Neural cell (in vitro differentiated cells): ENCODE measurements at regions not wholly inside any gene's neighbourhood (a gene's known extent, or its start where the extent isn't known, plus 50 kb on each side); places are given as distances from the start of the nearest gene placed in this dataset.

Experiments used
- H2AFZ ChIP-seq: fragments of 200-600, 300-800 bp; sonication (generic), shearing (Covaris generic); 2 replicates; pipeline ENCODE4 v1.6.0; 2014; ENCODE audit warnings: low read depth, mild to moderate bottlenecking, antibody characterized with exemption, low read length, moderate library complexity
- H3F3A ChIP-seq: fragments of 200-600 bp; shearing (Covaris generic); 2 replicates; pipeline ENCODE4 v1.6.1; 2016; ENCODE audit warnings: mild to moderate bottlenecking, moderate library complexity, mixed read lengths, antibody characterized with exemption, low read length; ENCODE audit not compliant: insufficient read depth, poor library complexity, severe bottlenecking
- H3K27ac ChIP-seq: fragments of 200-600, 300-800 bp; sonication (generic), shearing (Covaris generic); 2 replicates; pipeline ENCODE4 v1.5.1; 2014; ENCODE audit warnings: mild to moderate bottlenecking, low read length, moderate library complexity
- H3K27me3 ChIP-seq: fragments of 300-800, 200-600 bp; sonication (generic), shearing (Covaris generic); 2 replicates; pipeline ENCODE4 v1.6.0; 2014; ENCODE audit warnings: mild to moderate bottlenecking, low read depth, low read length, moderate library complexity; ENCODE audit not compliant: insufficient read depth
- H3K36me3 ChIP-seq: fragments of 300-800, 200-600 bp; sonication (generic), shearing (Covaris generic); 2 replicates; pipeline ENCODE4 v1.5.1; 2014; ENCODE audit warnings: mild to moderate bottlenecking, antibody characterized with exemption, low read length, moderate library complexity; ENCODE audit not compliant: insufficient read depth
- H3K4me2 ChIP-seq: fragments of 300-800, 200-600 bp; sonication (generic), shearing (Covaris generic); 2 replicates; pipeline ENCODE4 v1.6.0; 2014; ENCODE audit warnings: mild to moderate bottlenecking, low read length
- H3K4me3 ChIP-seq: fragments of 300-800, 200-600 bp; sonication (generic), shearing (Covaris generic); 2 replicates; pipeline ENCODE4 v1.5.1; 2014; ENCODE audit warnings: mild to moderate bottlenecking, low read length, moderate library complexity
- H3K79me2 ChIP-seq: fragments of 200-600 bp; shearing (Covaris generic); replicated peaks from 2 replicates; pipeline ENCODE4 v1.6.0; 2014; ENCODE audit warnings: mild to moderate bottlenecking, low read length, moderate library complexity; ENCODE audit not compliant: insufficient read depth
- H3K9ac ChIP-seq: fragments of 300-800, 200-600 bp; sonication (generic), shearing (Covaris generic); 2 replicates; pipeline ENCODE4 v1.6.1; 2016; ENCODE audit warnings: mild to moderate bottlenecking, low read length, mixed read lengths
- H3K9me2 ChIP-seq: fragments of 200-600 bp; shearing (Covaris generic); 2 replicates; pipeline ENCODE4 v1.6.1; 2016; ENCODE audit warnings: mild to moderate bottlenecking, low read length, mixed read lengths; ENCODE audit not compliant: insufficient read depth
- H3K9me3 ChIP-seq: fragments of 200-600, 300-800 bp; sonication (generic), shearing (Covaris generic); 2 replicates; pipeline ENCODE4 v1.6.1; 2016; ENCODE audit warnings: mild to moderate bottlenecking, mixed run types, low read length, moderate library complexity, mixed read lengths
- H4K20me1 ChIP-seq: fragments of 200-600 bp; shearing (Covaris generic); 2 replicates; pipeline ENCODE4 v1.6.1; 2016; ENCODE audit warnings: mild to moderate bottlenecking, mixed run types; ENCODE audit not compliant: insufficient read depth
- EP300 ChIP-seq: fragments of 450-650 bp; conservative IDR thresholded peaks from 2 replicates; pipeline ENCODE4 v1.6.1; 2014; ENCODE audit warnings: antibody characterized with exemption, mild to moderate bottlenecking, moderate library complexity; ENCODE audit not compliant: poor library complexity, severe bottlenecking
- EZH2 ChIP-seq: fragments of 200-600, 300-800 bp; shearing (Covaris generic), sonication (generic); IDR thresholded peaks from 2 replicates; pipeline ENCODE4 v1.6.1; 2014; ENCODE audit warnings: antibody characterized with exemption, low read length, borderline replicate concordance, mild to moderate bottlenecking; ENCODE audit not compliant: insufficient read depth, poor library complexity, severe bottlenecking
- MXI1 ChIP-seq: fragments of 450-650 bp; conservative IDR thresholded peaks from 2 replicates; pipeline ENCODE4 v1.6.1; 2014; ENCODE audit warnings: antibody characterized with exemption, mild to moderate bottlenecking; ENCODE audit not compliant: poor library complexity, severe bottlenecking
- POLR2AphosphoS5 ChIP-seq: IDR thresholded peaks from 2 replicates; pipeline ENCODE4 v1.6.1; 2012
- RAD21 ChIP-seq: fragments of 450-650 bp; conservative IDR thresholded peaks from 2 replicates; pipeline ENCODE4 v1.6.1; 2014; ENCODE audit warnings: antibody characterized with exemption, mild to moderate bottlenecking, moderate library complexity
- SMC3 ChIP-seq: fragments of 450-650 bp; conservative IDR thresholded peaks from 2 replicates; pipeline ENCODE4 v1.6.1; 2014; ENCODE audit warnings: antibody characterized with exemption, mild to moderate bottlenecking, moderate library complexity; ENCODE audit not compliant: poor library complexity
- TAF1 ChIP-seq: IDR thresholded peaks from 2 replicates; pipeline ENCODE4 v1.6.1; 2012; ENCODE audit warnings: low read depth
- TF ChIP-seq, protein P1 (sequence below): fragments of 450-650 bp; IDR thresholded peaks from 2 replicates; pipeline ENCODE4 v1.5.1; 2014; ENCODE audit warnings: antibody characterized with exemption, mild to moderate bottlenecking, moderate library complexity; ENCODE audit not compliant: poor library complexity, severe bottlenecking
- TF ChIP-seq, protein P2 (sequence below): IDR thresholded peaks from 2 replicates; pipeline ENCODE4 v1.6.1; 2012; ENCODE audit warnings: borderline replicate concordance

DNA sequence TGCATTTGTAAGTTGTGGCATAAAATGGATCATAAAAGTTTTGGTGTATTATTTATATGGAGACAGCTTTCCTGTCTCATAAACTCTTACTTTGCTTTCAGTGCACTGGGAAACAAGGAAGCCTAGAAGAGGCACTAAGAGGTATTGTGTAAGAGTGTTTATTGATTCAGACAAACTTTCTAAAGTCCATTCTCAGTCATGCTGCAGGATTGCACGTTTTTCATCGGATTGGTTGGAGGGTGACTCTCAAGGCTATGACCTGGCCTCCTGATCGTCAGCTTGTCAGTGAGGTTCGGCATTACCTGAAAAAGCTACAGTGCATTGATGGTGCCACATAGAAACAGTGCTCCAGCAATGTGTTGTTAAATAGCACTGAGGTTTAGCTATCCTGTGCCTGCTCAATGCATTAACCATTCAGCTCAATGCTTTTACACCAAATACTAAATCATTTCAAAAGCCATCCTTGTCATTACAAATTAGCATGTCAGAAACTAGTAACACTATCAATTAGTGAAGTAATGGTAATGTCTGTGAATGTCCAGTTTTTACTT, 545.5 kb downstream of the CBLN2 start:
- Histone ChIP-seq H3K4me3 (no peak overlapping the region), H3K9me3 (no peaks in the 10 kb centered on the region), H3K27ac (no peak overlapping the region), H3K79me2 (no peaks in the 10 kb centered on the region), H2AFZ (no peak overlapping the region), H3K36me3 (no peaks in the 10 kb centered on the region), H3F3A (no peaks in the 10 kb centered on the region), H3K9ac (no peak overlapping the region), H3K9me2 (no peaks in the 10 kb centered on the region), H4K20me1 (no peaks in the 10 kb centered on the region), H3K4me2 (no peak overlapping the region), H3K27me3 (no peaks in the 10 kb centered on the region)
- TF ChIP-seq, protein P1, sequence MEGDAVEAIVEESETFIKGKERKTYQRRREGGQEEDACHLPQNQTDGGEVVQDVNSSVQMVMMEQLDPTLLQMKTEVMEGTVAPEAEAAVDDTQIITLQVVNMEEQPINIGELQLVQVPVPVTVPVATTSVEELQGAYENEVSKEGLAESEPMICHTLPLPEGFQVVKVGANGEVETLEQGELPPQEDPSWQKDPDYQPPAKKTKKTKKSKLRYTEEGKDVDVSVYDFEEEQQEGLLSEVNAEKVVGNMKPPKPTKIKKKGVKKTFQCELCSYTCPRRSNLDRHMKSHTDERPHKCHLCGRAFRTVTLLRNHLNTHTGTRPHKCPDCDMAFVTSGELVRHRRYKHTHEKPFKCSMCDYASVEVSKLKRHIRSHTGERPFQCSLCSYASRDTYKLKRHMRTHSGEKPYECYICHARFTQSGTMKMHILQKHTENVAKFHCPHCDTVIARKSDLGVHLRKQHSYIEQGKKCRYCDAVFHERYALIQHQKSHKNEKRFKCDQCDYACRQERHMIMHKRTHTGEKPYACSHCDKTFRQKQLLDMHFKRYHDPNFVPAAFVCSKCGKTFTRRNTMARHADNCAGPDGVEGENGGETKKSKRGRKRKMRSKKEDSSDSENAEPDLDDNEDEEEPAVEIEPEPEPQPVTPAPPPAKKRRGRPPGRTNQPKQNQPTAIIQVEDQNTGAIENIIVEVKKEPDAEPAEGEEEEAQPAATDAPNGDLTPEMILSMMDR, result no peak
- TF ChIP-seq SMC3 (no peak), TAF1 (no peak), RAD21 (no peak), EZH2 (no peak), POLR2AphosphoS5 (no peak), MXI1 (no peak), EP300 (no peak)
- TF ChIP-seq, protein P2, sequence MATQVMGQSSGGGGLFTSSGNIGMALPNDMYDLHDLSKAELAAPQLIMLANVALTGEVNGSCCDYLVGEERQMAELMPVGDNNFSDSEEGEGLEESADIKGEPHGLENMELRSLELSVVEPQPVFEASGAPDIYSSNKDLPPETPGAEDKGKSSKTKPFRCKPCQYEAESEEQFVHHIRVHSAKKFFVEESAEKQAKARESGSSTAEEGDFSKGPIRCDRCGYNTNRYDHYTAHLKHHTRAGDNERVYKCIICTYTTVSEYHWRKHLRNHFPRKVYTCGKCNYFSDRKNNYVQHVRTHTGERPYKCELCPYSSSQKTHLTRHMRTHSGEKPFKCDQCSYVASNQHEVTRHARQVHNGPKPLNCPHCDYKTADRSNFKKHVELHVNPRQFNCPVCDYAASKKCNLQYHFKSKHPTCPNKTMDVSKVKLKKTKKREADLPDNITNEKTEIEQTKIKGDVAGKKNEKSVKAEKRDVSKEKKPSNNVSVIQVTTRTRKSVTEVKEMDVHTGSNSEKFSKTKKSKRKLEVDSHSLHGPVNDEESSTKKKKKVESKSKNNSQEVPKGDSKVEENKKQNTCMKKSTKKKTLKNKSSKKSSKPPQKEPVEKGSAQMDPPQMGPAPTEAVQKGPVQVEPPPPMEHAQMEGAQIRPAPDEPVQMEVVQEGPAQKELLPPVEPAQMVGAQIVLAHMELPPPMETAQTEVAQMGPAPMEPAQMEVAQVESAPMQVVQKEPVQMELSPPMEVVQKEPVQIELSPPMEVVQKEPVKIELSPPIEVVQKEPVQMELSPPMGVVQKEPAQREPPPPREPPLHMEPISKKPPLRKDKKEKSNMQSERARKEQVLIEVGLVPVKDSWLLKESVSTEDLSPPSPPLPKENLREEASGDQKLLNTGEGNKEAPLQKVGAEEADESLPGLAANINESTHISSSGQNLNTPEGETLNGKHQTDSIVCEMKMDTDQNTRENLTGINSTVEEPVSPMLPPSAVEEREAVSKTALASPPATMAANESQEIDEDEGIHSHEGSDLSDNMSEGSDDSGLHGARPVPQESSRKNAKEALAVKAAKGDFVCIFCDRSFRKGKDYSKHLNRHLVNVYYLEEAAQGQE, result no peak

DNA sequence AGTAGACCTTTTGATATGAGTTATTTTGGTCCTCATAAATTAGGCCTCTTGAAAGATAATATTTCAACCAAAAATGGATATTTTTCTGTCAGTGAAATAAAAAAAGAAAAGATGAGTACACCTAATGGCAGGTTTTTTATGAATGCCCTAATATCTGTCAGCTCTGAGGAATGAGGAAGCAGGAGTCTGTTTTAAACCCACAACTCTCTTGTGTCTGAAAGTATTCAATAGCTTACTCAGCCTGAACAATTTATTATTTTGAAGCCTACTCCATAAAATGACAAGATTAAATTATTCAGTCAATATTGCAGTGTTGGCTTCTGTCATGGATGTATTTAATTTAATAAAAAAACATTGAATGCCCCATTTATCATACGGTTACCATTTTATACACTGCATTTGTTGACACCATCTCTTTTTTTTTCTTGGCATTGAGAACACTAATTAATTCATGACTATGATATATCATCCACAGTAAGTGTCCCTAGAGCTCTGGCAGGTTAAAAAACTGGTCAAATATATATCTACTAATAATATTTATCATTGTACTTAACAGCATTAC, 548.2 kb downstream of the CBLN2 start:
- TF ChIP-seq, protein P1, result no peak
- peak; percentile 56 for TF ChIP-seq EP300
- Histone ChIP-seq H3K27me3 (no peaks in the 10 kb centered on the region), H3F3A (no peaks in the 10 kb centered on the region), H2AFZ (no peak overlapping the region), H3K27ac (peak overlapping the region; percentile 22), H3K79me2 (no peaks in the 10 kb centered on the region), H3K36me3 (no peaks in the 10 kb centered on the region), H3K4me3 (no peak overlapping the region), H3K9ac (no peak overlapping the region), H3K9me2 (no peaks in the 10 kb centered on the region), H4K20me1 (no peaks in the 10 kb centered on the region), H3K4me2 (no peak overlapping the region), H3K9me3 (no peaks in the 10 kb centered on the region)
